ENCODE measurements at regions not wholly inside any gene's neighbourhood (a gene's known extent, or its start where the extent isn't known, plus 50 kb on each side); places are given as distances from the start of the nearest gene placed in this dataset.
"Not testable (repeated sequence)": the region's sequence is repeated elsewhere in the genome, so short reads cannot be mapped to it uniquely, and the experiment has no call there.

DNA sequence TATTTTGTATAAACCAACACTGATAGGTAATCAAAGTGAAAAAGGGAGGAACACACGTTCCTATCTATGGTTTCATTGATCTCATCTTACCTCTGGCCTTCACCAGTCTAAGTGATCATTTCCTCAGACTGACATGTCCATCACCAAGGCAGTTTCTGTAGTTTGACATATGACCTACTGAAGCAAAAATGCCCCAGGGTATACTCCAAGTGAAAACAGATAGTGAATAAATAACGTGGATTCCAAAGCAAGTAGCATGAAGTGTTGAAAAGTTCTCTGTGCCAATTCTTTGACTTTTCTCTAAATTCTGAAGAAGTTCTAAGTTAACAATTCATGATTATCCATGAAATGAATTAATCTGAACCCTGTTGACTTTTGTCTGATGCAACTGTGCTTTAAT is 334.2 kb upstream of the SGCG start:
- Mint-ChIP-seq H3K27ac (no peak overlapping the region), H3K36me3 (ENCODE audit: low read depth) (no peaks in the 10 kb centered on the region), H3K4me3 (no peak overlapping the region), H3K27me3 (ENCODE audit: insufficient read depth) (no peaks in the 10 kb centered on the region), H3K4me1 (no peaks in the 10 kb centered on the region), H3K9me3 (no peaks in the 10 kb centered on the region)
- Histone ChIP-seq H3K4me1 (ENCODE audit: control insufficient read depth, insufficient read depth, low read length) (no peaks in the 10 kb centered on the region), H3K27ac (ENCODE audit: low read depth, low read length) (no peak overlapping the region), H3K27me3 (ENCODE audit: control insufficient read depth, insufficient read depth, low read length, poor library complexity, severe bottlenecking) (no peaks in the 10 kb centered on the region), H3K4me3 (ENCODE audit: low read length) (no peak overlapping the region), H3K9ac (ENCODE audit: extremely low read depth, low read length, poor library complexity, severe bottlenecking) (no peak overlapping the region), H3K9me3 (ENCODE audit: control insufficient read depth, low read length) (no peaks in the 10 kb centered on the region), H3K36me3 (ENCODE audit: control insufficient read depth, insufficient read depth, low read length) (no peaks in the 10 kb centered on the region)
- DNase-seq = no peak
- TF ChIP-seq, protein P1, sequence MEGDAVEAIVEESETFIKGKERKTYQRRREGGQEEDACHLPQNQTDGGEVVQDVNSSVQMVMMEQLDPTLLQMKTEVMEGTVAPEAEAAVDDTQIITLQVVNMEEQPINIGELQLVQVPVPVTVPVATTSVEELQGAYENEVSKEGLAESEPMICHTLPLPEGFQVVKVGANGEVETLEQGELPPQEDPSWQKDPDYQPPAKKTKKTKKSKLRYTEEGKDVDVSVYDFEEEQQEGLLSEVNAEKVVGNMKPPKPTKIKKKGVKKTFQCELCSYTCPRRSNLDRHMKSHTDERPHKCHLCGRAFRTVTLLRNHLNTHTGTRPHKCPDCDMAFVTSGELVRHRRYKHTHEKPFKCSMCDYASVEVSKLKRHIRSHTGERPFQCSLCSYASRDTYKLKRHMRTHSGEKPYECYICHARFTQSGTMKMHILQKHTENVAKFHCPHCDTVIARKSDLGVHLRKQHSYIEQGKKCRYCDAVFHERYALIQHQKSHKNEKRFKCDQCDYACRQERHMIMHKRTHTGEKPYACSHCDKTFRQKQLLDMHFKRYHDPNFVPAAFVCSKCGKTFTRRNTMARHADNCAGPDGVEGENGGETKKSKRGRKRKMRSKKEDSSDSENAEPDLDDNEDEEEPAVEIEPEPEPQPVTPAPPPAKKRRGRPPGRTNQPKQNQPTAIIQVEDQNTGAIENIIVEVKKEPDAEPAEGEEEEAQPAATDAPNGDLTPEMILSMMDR (conservative IDR thresholded peaks at IDR 0.05) = no peak
- 64 to 91% methylated on average over 2 of the region's 2 CpGs for WGBS, 2 experiments (ENCODE audit: insufficient coverage in 1 of 2, insufficient read length in 1 of 2)

GRCh38 chr13:22848539-22849052 is 332.2 kb upstream of the SGCG start:
- Histone ChIP-seq H3K9ac (ENCODE audit: extremely low read depth, low read length, poor library complexity, severe bottlenecking) (no peak overlapping the region), H3K27me3 (ENCODE audit: control insufficient read depth, insufficient read depth, low read length, poor library complexity, severe bottlenecking) (no peaks in the 10 kb centered on the region), H3K4me1 (ENCODE audit: control insufficient read depth, insufficient read depth, low read length) (no peaks in the 10 kb centered on the region), H3K4me3 (ENCODE audit: low read length) (no peak overlapping the region), H3K9me3 (ENCODE audit: control insufficient read depth, low read length) (no peaks in the 10 kb centered on the region), H3K27ac (ENCODE audit: low read depth, low read length) (no peak overlapping the region), H3K36me3 (ENCODE audit: control insufficient read depth, insufficient read depth, low read length) (no peaks in the 10 kb centered on the region)
- no peaks in the 10 kb centered on the region for H3K9me3 Mint-ChIP-seq
- H3K4me3 Mint-ChIP-seq = no peak overlapping the region
- H3K4me1 Mint-ChIP-seq = no peaks in the 10 kb centered on the region
- TF ChIP-seq, protein P1 (conservative IDR thresholded peaks at IDR 0.05) = no peak
- peak; percentile 81 for DNase-seq
- H3K27me3 Mint-ChIP-seq (ENCODE audit: insufficient read depth) = no peaks in the 10 kb centered on the region
- WGBS, 2 experiments (ENCODE audit: insufficient coverage in 1 of 2, insufficient read length in 1 of 2) = 88 to 92% methylated on average over 22 to 32 of the region's 32 CpGs
- no peaks in the 10 kb centered on the region for H3K36me3 Mint-ChIP-seq (ENCODE audit: low read depth)
- H3K27ac Mint-ChIP-seq = no peak overlapping the region

GRCh38 chr13:22855926-22856325 is 324.9 kb upstream of the SGCG start:
- no peaks in the 10 kb centered on the region for H3K27me3 Mint-ChIP-seq (ENCODE audit: insufficient read depth)
- no peaks in the 10 kb centered on the region for H3K4me1 Mint-ChIP-seq
- WGBS, 2 experiments (ENCODE audit: insufficient coverage in 1 of 2, insufficient read length in 1 of 2) = 92 to 95% methylated on average over 1 to 2 of the region's 2 CpGs

GRCh38 chr13:22858980-22859379 is 321.8 kb upstream of the SGCG start:
- not testable (repeated sequence) for H3K9me3 ChIP-seq (ENCODE audit: control insufficient read depth, low read length); H3K4me3 Mint-ChIP-seq; H3K9ac ChIP-seq (ENCODE audit: extremely low read depth, low read length, poor library complexity, severe bottlenecking); H3K4me1 ChIP-seq (ENCODE audit: control insufficient read depth, insufficient read depth, low read length); H3K36me3 ChIP-seq (ENCODE audit: control insufficient read depth, insufficient read depth, low read length); DNase-seq; H3K4me1 Mint-ChIP-seq; H3K4me3 ChIP-seq (ENCODE audit: low read length); H3K27ac Mint-ChIP-seq; H3K36me3 Mint-ChIP-seq (ENCODE audit: low read depth); H3K27me3 Mint-ChIP-seq (ENCODE audit: insufficient read depth); H3K27ac ChIP-seq (ENCODE audit: low read depth, low read length); H3K27me3 ChIP-seq (ENCODE audit: control insufficient read depth, insufficient read depth, low read length, poor library complexity, severe bottlenecking)
- 93% methylated on average over 18 of the region's 32 CpGs; no CpG with 5 or more reads in 1 of the 2 experiments for WGBS, 2 experiments (ENCODE audit: insufficient coverage in 1 of 2, insufficient read length in 1 of 2)
- peaks cover 16% of the 10 kb centered on the region for H3K9me3 Mint-ChIP-seq

More at GRCh38 chr13:22855926-22856325, 324.9 kb upstream of the SGCG start:
- no peak overlapping the region for H3K27ac ChIP-seq (ENCODE audit: low read depth, low read length)
- H3K9me3 ChIP-seq (ENCODE audit: control insufficient read depth, low read length) = peaks cover 7% of the 10 kb centered on the region
- no peak for DNase-seq
- Mint-ChIP-seq H3K36me3 (ENCODE audit: low read depth) (peaks cover 2% of the 10 kb centered on the region), H3K9me3 (peaks cover 16% of the 10 kb centered on the region), H3K27ac (no peak overlapping the region), H3K4me3 (no peak overlapping the region)
- H3K9ac ChIP-seq (ENCODE audit: extremely low read depth, low read length, poor library complexity, severe bottlenecking) = no peak overlapping the region
- H3K27me3 ChIP-seq (ENCODE audit: control insufficient read depth, insufficient read depth, low read length, poor library complexity, severe bottlenecking) = no peaks in the 10 kb centered on the region
- H3K4me3 ChIP-seq (ENCODE audit: low read length) = no peak overlapping the region
- TF ChIP-seq, protein P1 (conservative IDR thresholded peaks at IDR 0.05) = no peak
- no peaks in the 10 kb centered on the region for H3K36me3 ChIP-seq (ENCODE audit: control insufficient read depth, insufficient read depth, low read length)
- H3K4me1 ChIP-seq (ENCODE audit: control insufficient read depth, insufficient read depth, low read length) = no peaks in the 10 kb centered on the region

- H3K4me1 ChIP-seq (ENCODE audit: control insufficient read depth, insufficient read depth, low read length); H3K9ac ChIP-seq (ENCODE audit: extremely low read depth, low read length, poor library complexity, severe bottlenecking); H3K4me1 Mint-ChIP-seq; H3K9me3 ChIP-seq (ENCODE audit: control insufficient read depth, low read length); H3K27ac ChIP-seq (ENCODE audit: low read depth, low read length); DNase-seq; H3K36me3 ChIP-seq (ENCODE audit: control insufficient read depth, insufficient read depth, low read length); H3K4me3 ChIP-seq (ENCODE audit: low read length); H3K27me3 Mint-ChIP-seq (ENCODE audit: insufficient read depth); H3K27me3 ChIP-seq (ENCODE audit: control insufficient read depth, insufficient read depth, low read length, poor library complexity, severe bottlenecking); H3K27ac Mint-ChIP-seq; H3K4me3 Mint-ChIP-seq; H3K36me3 Mint-ChIP-seq (ENCODE audit: low read depth): not testable (repeated sequence)
- 94 to 96% methylated on average over 6 to 21 of the region's 21 CpGs for WGBS, 2 experiments (ENCODE audit: insufficient coverage in 1 of 2, insufficient read length in 1 of 2)
- peaks cover 16% of the 10 kb centered on the region for H3K9me3 Mint-ChIP-seq
Measured at GRCh38 chr13:22859411-22859810, 321.4 kb upstream of the SGCG start.
